A549 (cell line): ENCODE measurements at regions not wholly inside any gene's neighbourhood (a gene's known extent, or its start where the extent isn't known, plus 50 kb on each side); places are given as distances from the start of the nearest gene placed in this dataset.

Experiments used
- ATAC-seq, 2 experiments: fragments of 200-7000 bp in 1 of 2; fragments of >200 bp in 1 of 2; cut with Nextera tagmentation in 1 of 2; cut with Tn5 transposase in 1 of 2; 3 replicates each; pipeline versions ENCODE4 v1.8.0 to v1.9.1; 2018 to 2020; ENCODE audit warnings: mild to moderate bottlenecking in 1 of 2, moderate library complexity in 1 of 2
- CTCF ChIA-PET: fragments of 300-600 bp; sonication (Branson Sonifier 250); formaldehyde crosslinking; extraction: SDS; loops from one replicate; lab custom pipeline; 2021; ENCODE audit warnings: antibody characterized with exemption, inconsistent platforms; lab: Yijun Ruan, JAX
- POLR2A ChIA-PET: fragments of 350-600 bp; formaldehyde crosslinking; extraction: SDS; loops from one replicate; lab custom pipeline; 2021; ENCODE audit warnings: antibody characterized with exemption, inconsistent platforms; lab: Yijun Ruan, JAX
- DNase-seq, 2 experiments: peaks; one replicate each; pipeline versions ENCODE4 v3.0.0 to v3.0.0-alpha.2; 2011 to 2016; ENCODE audit warnings: low read depth in 1 of 2, low spot score in 1 of 2
- FAIRE-seq: peaks from 2 replicates; lab custom pipeline; 2011; peaks lifted over from hg19 to GRCh38; lab: Jason Lieb, UNC
- H3K27ac ChIP-seq, 2 experiments: fragments of >200 bp; sonication (Bioruptor Twin); formaldehyde crosslinking; 3 replicates each; pipeline ENCODE4 v1.5.1; 2016 to 2017
- H3K4me1 ChIP-seq: fragments of >200 bp; sonication (Bioruptor Twin); formaldehyde crosslinking; 3 replicates; pipeline ENCODE4 v1.6.1; 2016
- H3K4me2 ChIP-seq: fragments of >200 bp; sonication (Bioruptor Twin); formaldehyde crosslinking; 3 replicates; pipeline ENCODE4 v1.6.1; 2016
- H3K4me3 ChIP-seq: fragments of >200 bp; sonication (Bioruptor Twin); formaldehyde crosslinking; 3 replicates; pipeline ENCODE4 v1.5.1; 2016
- H3K9me3 ChIP-seq: fragments of >200 bp; sonication (Bioruptor Twin); formaldehyde crosslinking; 3 replicates; pipeline ENCODE4 v1.6.1; 2016
- CEBPB ChIP-seq, 2 experiments: fragments of >200 bp in 1 of 2; sonication (Bioruptor Twin) in 1 of 2; formaldehyde crosslinking in 1 of 2; IDR thresholded peaks; 2 replicates each; pipeline ENCODE4 v1.6.1; 2012 to 2016
- HEYL ChIP-seq: fragments of 250-450 bp; sonication (Bioruptor Pico); IDR thresholded peaks from 2 replicates; pipeline ENCODE4 v1.8.0; 2021; ENCODE audit warnings: mild to moderate bottlenecking, moderate library complexity
- HOXB5 ChIP-seq: fragments of 250-450 bp; sonication (Bioruptor Pico); IDR thresholded peaks from 2 replicates; pipeline ENCODE4 v1.5.0; 2020; ENCODE audit warnings: mild to moderate bottlenecking, moderate library complexity
- JUN ChIP-seq, 2 experiments: fragments of >200 bp; sonication (Bioruptor Twin); formaldehyde crosslinking; IDR thresholded peaks; 2 replicates in 1 of 2; 3 replicates in 1 of 2; pipeline ENCODE4 v1.6.1; 2016 to 2017
- JUNB ChIP-seq: fragments of >200 bp; sonication (Bioruptor Twin); formaldehyde crosslinking; IDR thresholded peaks from 2 replicates; pipeline ENCODE4 v1.6.1; 2016
- NPAS2 ChIP-seq: fragments of 250-450 bp; sonication (Bioruptor Pico); IDR thresholded peaks from 2 replicates; pipeline ENCODE4 v1.8.0; 2022; ENCODE audit warnings: mild to moderate bottlenecking, moderate library complexity, borderline replicate concordance
- SREBF2 ChIP-seq: fragments of 450-650 bp; IDR thresholded peaks from 2 replicates; pipeline ENCODE4 v1.6.1; 2014; ENCODE audit warnings: mild to moderate bottlenecking, moderate library complexity
- TFCP2L1 ChIP-seq: fragments of 250-450 bp; sonication (Bioruptor Pico); IDR thresholded peaks from 2 replicates; pipeline ENCODE4 v1.5.0; 2021; ENCODE audit warnings: mild to moderate bottlenecking
- WGBS: methylation state at CpG from one replicate; pipeline ENCODE4 v1.1.6; 2017; ENCODE audit errors: missing lambda C conversion rate; 5-methylcytosine and 5-hydroxymethylcytosine counted together
- TF ChIP-seq, protein P1 (sequence below): IDR thresholded peaks from 2 replicates; pipeline ENCODE4 v1.6.1; 2012
- TF ChIP-seq, protein P2 (sequence below): fragments of >200 bp; sonication (Bioruptor Twin); formaldehyde crosslinking; IDR thresholded peaks from 3 replicates; pipeline ENCODE4 v1.5.1; 2016
- TF ChIP-seq, protein P3 (sequence below): fragments of 200-600 bp; sonication (generic); IDR thresholded peaks from 2 replicates; pipeline ENCODE4 v1.6.1; 2016; ENCODE audit warnings: antibody characterized with exemption, mild to moderate bottlenecking, moderate library complexity

DNA sequence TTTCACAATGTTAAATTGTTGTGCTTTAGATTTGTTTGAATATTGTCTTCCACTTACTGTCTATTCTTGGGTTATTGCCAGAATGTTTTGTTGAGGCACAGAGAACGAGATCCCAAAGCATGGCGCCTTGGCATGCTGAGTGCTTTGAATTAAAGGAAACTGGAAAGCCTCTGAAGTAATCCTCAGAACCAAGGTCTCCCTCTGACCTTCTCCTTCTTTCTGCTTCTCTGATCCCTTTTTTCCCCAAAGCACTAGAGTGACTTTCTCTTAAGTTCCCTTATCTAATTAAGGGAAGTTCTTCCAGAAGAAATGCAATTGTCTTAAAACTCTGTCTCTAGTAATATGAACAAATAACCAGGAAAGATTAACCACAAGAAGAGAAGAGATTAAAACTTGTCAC lies 214.7 kb downstream of the SPP2 start:
- 51% methylated on average over 2 of the region's 2 CpGs for WGBS
- no peak overlapping the region for H3K4me3 ChIP-seq
- DNase-seq (no peak), FAIRE-seq (no peak), ATAC-seq (no peak)
- CTCF ChIA-PET = interaction anchor here (0.7 kb wide), 1 partner anchor 130 kb away, joined by 3 read pairs; no protein-coding TSS in a partner anchor
- POLR2A ChIA-PET = no interaction called here
- no peak overlapping the region for H3K4me2 ChIP-seq
- H3K27ac ChIP-seq = peak overlapping the region; percentile 16 to 58; a peak in 2 of 6 replicates
- H3K9me3 ChIP-seq = peaks cover 5% of the 10 kb centered on the region; the same call in 1 of the 3 replicates
- TF ChIP-seq CEBPB (IDR thresholded peaks at IDR 0.05) (no peak), HEYL (CRISPR knock-in tag) (no peak), TFCP2L1 (CRISPR knock-in tag) (no peak)
- H3K4me1 ChIP-seq = no peaks in the 10 kb centered on the region

DNA sequence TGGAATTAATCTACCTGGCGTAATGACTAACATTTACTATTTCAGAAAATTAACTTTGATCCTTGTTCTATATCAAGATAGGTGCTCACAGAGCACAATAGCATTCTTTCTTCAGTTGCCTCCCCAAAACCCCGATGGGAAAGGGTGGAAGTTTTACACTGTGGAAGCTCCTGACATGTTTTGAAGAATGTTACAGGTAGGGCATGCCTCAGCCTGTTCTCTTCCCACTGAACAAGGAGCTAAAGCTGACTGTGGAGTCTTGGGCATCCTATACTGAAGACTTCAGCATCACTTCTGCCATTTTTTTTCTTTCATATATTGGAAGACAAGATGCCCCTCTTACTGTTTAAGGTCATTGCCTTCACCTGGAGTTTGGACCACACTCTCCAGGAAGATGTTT lies 211.2 kb downstream of the SPP2 start:
- no peak for ATAC-seq
- peak overlapping the region; percentile 12 to 95; a peak in 4 of 6 replicates for H3K27ac ChIP-seq
- DNase-seq = no peak
- TF ChIP-seq NPAS2 (no peak), SREBF2 (no peak), JUNB (no peak)
- TF ChIP-seq, protein P1, sequence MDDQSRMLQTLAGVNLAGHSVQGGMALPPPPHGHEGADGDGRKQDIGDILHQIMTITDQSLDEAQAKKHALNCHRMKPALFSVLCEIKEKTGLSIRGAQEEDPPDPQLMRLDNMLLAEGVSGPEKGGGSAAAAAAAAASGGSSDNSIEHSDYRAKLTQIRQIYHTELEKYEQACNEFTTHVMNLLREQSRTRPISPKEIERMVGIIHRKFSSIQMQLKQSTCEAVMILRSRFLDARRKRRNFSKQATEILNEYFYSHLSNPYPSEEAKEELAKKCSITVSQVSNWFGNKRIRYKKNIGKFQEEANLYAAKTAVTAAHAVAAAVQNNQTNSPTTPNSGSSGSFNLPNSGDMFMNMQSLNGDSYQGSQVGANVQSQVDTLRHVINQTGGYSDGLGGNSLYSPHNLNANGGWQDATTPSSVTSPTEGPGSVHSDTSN = no peak
- TF ChIP-seq, protein P2, sequence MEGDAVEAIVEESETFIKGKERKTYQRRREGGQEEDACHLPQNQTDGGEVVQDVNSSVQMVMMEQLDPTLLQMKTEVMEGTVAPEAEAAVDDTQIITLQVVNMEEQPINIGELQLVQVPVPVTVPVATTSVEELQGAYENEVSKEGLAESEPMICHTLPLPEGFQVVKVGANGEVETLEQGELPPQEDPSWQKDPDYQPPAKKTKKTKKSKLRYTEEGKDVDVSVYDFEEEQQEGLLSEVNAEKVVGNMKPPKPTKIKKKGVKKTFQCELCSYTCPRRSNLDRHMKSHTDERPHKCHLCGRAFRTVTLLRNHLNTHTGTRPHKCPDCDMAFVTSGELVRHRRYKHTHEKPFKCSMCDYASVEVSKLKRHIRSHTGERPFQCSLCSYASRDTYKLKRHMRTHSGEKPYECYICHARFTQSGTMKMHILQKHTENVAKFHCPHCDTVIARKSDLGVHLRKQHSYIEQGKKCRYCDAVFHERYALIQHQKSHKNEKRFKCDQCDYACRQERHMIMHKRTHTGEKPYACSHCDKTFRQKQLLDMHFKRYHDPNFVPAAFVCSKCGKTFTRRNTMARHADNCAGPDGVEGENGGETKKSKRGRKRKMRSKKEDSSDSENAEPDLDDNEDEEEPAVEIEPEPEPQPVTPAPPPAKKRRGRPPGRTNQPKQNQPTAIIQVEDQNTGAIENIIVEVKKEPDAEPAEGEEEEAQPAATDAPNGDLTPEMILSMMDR = no peak
- TF ChIP-seq, protein P3, sequence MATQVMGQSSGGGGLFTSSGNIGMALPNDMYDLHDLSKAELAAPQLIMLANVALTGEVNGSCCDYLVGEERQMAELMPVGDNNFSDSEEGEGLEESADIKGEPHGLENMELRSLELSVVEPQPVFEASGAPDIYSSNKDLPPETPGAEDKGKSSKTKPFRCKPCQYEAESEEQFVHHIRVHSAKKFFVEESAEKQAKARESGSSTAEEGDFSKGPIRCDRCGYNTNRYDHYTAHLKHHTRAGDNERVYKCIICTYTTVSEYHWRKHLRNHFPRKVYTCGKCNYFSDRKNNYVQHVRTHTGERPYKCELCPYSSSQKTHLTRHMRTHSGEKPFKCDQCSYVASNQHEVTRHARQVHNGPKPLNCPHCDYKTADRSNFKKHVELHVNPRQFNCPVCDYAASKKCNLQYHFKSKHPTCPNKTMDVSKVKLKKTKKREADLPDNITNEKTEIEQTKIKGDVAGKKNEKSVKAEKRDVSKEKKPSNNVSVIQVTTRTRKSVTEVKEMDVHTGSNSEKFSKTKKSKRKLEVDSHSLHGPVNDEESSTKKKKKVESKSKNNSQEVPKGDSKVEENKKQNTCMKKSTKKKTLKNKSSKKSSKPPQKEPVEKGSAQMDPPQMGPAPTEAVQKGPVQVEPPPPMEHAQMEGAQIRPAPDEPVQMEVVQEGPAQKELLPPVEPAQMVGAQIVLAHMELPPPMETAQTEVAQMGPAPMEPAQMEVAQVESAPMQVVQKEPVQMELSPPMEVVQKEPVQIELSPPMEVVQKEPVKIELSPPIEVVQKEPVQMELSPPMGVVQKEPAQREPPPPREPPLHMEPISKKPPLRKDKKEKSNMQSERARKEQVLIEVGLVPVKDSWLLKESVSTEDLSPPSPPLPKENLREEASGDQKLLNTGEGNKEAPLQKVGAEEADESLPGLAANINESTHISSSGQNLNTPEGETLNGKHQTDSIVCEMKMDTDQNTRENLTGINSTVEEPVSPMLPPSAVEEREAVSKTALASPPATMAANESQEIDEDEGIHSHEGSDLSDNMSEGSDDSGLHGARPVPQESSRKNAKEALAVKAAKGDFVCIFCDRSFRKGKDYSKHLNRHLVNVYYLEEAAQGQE = no peak
- H3K4me2 ChIP-seq = no peak overlapping the region
- H3K4me1 ChIP-seq = peaks cover 23% of the 10 kb centered on the region
- POLR2A ChIA-PET = no interaction called here
- 92% methylated on average over 2 of the region's 2 CpGs for WGBS
- FAIRE-seq = no peak
- peaks cover 10% of the 10 kb centered on the region; the same call in 1 of the 3 replicates for H3K9me3 ChIP-seq
- H3K4me3 ChIP-seq = no peak overlapping the region
- CTCF ChIA-PET = interaction anchor here (5.1 kb wide), 1 partner anchor 126 kb away, joined by 32 read pairs; no protein-coding TSS in a partner anchor

DNA sequence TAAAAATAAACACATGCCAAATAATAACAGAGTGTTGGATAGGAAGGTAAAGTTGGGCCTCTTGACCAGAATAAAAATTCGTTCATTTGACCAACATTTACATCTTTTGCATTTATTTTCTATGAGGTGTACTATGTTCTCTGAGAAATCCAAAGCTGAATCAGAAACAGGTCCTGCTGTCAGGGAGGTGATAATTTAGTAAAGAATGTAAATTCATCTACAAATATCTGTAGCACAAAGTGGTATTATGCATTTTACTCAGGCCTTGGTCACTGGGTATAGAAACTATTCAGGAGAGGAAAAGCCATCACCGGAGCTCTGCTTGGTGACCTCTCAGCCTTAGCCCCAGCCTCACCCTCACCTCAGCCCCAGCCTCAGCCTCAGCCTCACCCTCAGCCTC lies 208.9 kb downstream of the SPP2 start:
- H3K4me2 ChIP-seq = no peak overlapping the region
- TF ChIP-seq JUN (IDR thresholded peaks at IDR 0.05) = no peak
- TF ChIP-seq HOXB5 (CRISPR knock-in tag) = no peak
- TF ChIP-seq, all 56 proteins: peak for 0
- ChIA-PET POLR2A (interaction anchor here (2.0 kb wide), 1 partner anchor 237 kb away, joined by 10 read pairs; the partner anchor contains the start of gene ARL4C), CTCF (interaction anchor here (0.8 to 5.1 kb wide), 7 partner anchors 18 to 285 kb away, joined by 3 to 32 read pairs (median 11); no protein-coding TSS in a partner anchor)
- H3K4me1 ChIP-seq = peaks cover 45% of the 10 kb centered on the region
- peaks cover 12% of the 10 kb centered on the region; the same call in 1 of the 3 replicates for H3K9me3 ChIP-seq
- ATAC-seq (no peak), DNase-seq (no peak), FAIRE-seq (no peak)
- H3K27ac ChIP-seq = peak overlapping the region; percentile 93 to 95
- no peak overlapping the region for H3K4me3 ChIP-seq
- 92% methylated on average over 2 of the region's 2 CpGs for WGBS
